Right lobe of liver (tissue), 6 donors: ENCODE measurements at regions not wholly inside any gene's neighbourhood (a gene's known extent, or its start where the extent isn't known, plus 50 kb on each side); places are given as distances from the start of the nearest gene placed in this dataset.

Experiments used
- ATAC-seq, 4 donors: fragments of 200-7000 bp; cut with Tn5 transposase; one replicate each; pipeline ENCODE4 v1.9.1; 2020; ENCODE audit warnings: mild to moderate bottlenecking in 4 of 4, moderate library complexity in 4 of 4
- DNase-seq, 3 donors: peaks; one replicate each; pipeline ENCODE4 v3.0.0-alpha.2; 2020
- H3K27ac ChIP-seq, 3 donors: fragments of 200-600 bp; one replicate each; pipeline ENCODE4 v1.8.0; 2022
- H3K27me3 ChIP-seq, 2 donors: fragments of 200-600 bp; one replicate each; pipeline ENCODE4 v1.8.0; 2022
- H3K36me3 ChIP-seq, 4 donors: fragments of 200-600 bp; sonication (generic) in 1 of 4; one replicate each; pipeline versions ENCODE4 v1.5.1 to v1.8.0; 2017 to 2022; ENCODE audit warnings: control low read depth in 1 of 4
- H3K4me1 ChIP-seq, 4 donors: fragments of 200-600 bp; sonication (generic) in 1 of 4; one replicate each; pipeline versions ENCODE4 v1.5.1 to v1.8.0; 2017 to 2022; ENCODE audit warnings: control low read depth in 1 of 4
- H3K4me3 ChIP-seq, 3 donors: fragments of 200-600 bp; one replicate each; pipeline ENCODE4 v1.8.0; 2022
- H3K9me3 ChIP-seq, 4 donors: fragments of 200-600 bp; sonication (generic) in 1 of 4; one replicate each; pipeline versions ENCODE4 v1.5.1 to v1.8.0; 2017 to 2022; ENCODE audit warnings: control low read depth in 1 of 4
- POLR2A ChIP-seq: fragments of 450-650 bp; IDR thresholded peaks from one replicate; pipeline ENCODE4 v1.6.1; 2017; ENCODE audit warnings: antibody characterized with exemption, mild to moderate bottlenecking
- whole genome bisulfite sequencing: methylation state at CpG from one replicate; pipeline ENCODE4 v1.1.6; 2018; ENCODE audit warnings: low coverage, low lambda C conversion rate; ENCODE audit not compliant: insufficient coverage; ENCODE audit errors: missing lambda C conversion rate; 5-methylcytosine and 5-hydroxymethylcytosine counted together
- intact Hi-C, 2 donors: fragments of 100-400 bp; cut with DNase I; formaldehyde crosslinking; loops; one replicate each; pipeline versions ENCODE4 v1.11.2 to v1.14.1; 2022
- TF ChIP-seq, protein P1 (sequence below), 4 donors: fragments of 200-600 bp in 3 of 4; fragments of 450-650 bp in 1 of 4; IDR thresholded peaks; one replicate each; pipeline versions ENCODE4 v1.5.1 to v1.8.0; 2016 to 2022; ENCODE audit warnings: antibody characterized with exemption in 4 of 4, mild to moderate bottlenecking in 2 of 4
- donor health status: DM: no; HTN: yes; CAD: no.
- donor health status: DM: no; HTN: no; CAD: no.
- donor health status: DM: no; HTN: no; CAD: no.
- donor health status: DM: no; HTN: yes; CAD: no.
- donor health status: DM: no; HTN: yes; CAD: no.

- DNase-seq (no peak), ATAC-seq (no peak)
- H3K27ac ChIP-seq = no peak overlapping the region
- H3K9me3 ChIP-seq = no peaks in the 10 kb centered on the region
- H3K36me3 ChIP-seq = no peaks in the 10 kb centered on the region
- no peak overlapping the region for H3K4me3 ChIP-seq
- 50% methylated on average over 1 of the region's 2 CpGs for WGBS
- intact Hi-C loops = no loop called here
- TF ChIP-seq, protein P1, sequence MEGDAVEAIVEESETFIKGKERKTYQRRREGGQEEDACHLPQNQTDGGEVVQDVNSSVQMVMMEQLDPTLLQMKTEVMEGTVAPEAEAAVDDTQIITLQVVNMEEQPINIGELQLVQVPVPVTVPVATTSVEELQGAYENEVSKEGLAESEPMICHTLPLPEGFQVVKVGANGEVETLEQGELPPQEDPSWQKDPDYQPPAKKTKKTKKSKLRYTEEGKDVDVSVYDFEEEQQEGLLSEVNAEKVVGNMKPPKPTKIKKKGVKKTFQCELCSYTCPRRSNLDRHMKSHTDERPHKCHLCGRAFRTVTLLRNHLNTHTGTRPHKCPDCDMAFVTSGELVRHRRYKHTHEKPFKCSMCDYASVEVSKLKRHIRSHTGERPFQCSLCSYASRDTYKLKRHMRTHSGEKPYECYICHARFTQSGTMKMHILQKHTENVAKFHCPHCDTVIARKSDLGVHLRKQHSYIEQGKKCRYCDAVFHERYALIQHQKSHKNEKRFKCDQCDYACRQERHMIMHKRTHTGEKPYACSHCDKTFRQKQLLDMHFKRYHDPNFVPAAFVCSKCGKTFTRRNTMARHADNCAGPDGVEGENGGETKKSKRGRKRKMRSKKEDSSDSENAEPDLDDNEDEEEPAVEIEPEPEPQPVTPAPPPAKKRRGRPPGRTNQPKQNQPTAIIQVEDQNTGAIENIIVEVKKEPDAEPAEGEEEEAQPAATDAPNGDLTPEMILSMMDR (IDR thresholded peaks at IDR 0.05) = no peak
- TF ChIP-seq POLR2A = no peak
- H3K27me3 ChIP-seq = no peaks in the 10 kb centered on the region
- H3K4me1 ChIP-seq = no peaks in the 10 kb centered on the region
These were observed 447.3 kb downstream of the ARHGEF28 start for GRCh38 chr5:74073257-74073656.

DNA sequence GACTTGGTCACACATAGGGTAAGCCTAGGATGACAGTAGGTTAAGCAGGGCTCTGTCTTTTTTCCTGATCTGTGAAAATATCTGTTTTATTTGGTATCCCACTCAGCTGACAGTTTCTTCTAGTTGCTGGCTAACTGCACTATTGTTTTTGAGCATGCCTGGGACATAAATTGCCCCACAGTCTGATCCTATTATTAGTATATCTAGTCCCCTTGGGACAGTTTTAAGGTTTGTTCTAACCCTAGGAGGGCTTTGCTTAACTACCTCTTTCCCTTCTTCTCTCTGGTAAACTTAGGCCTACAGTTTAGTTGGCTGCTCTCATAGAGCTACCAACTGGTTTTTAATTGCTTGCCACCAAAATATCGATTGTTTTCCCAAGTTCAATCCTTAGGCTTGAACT is 446.6 kb downstream of the ARHGEF28 start:
- Histone ChIP-seq H3K4me1 (no peaks in the 10 kb centered on the region), H3K27ac (no peak overlapping the region), H3K36me3 (no peaks in the 10 kb centered on the region), H3K4me3 (no peak overlapping the region), H3K27me3 (no peaks in the 10 kb centered on the region), H3K9me3 (no peaks in the 10 kb centered on the region)
- WGBS = 86% methylated on average over 1 of the region's 1 CpG
- intact Hi-C loops = no loop called here
- no peak for ATAC-seq
- TF ChIP-seq, protein P1 (IDR thresholded peaks at IDR 0.05) = no peak
- no peak for TF ChIP-seq POLR2A
- no peak for DNase-seq

- H3K4me1 ChIP-seq = no peaks in the 10 kb centered on the region
- H3K4me3 ChIP-seq = no peak overlapping the region
- DNase-seq = no peak
- H3K27me3 ChIP-seq = no peaks in the 10 kb centered on the region
- intact Hi-C loops = no loop called here
- H3K27ac ChIP-seq = no peak overlapping the region
- H3K36me3 ChIP-seq = no peaks in the 10 kb centered on the region
- no peaks in the 10 kb centered on the region for H3K9me3 ChIP-seq
- no peak for ATAC-seq
- TF ChIP-seq, protein P1 (IDR thresholded peaks at IDR 0.05) = no peak
- TF ChIP-seq POLR2A = no peak
- 77% methylated on average over 3 of the region's 3 CpGs for WGBS
These were observed 444.8 kb downstream of the ARHGEF28 start for GRCh38 chr5:74070766-74071165.

GRCh38 chr5:74069741-74070140 is 443.7 kb downstream of the ARHGEF28 start:
- WGBS = 91% methylated on average over 4 of the region's 4 CpGs
- Histone ChIP-seq H3K36me3 (no peaks in the 10 kb centered on the region), H3K4me3 (no peak overlapping the region), H3K27me3 (no peaks in the 10 kb centered on the region), H3K4me1 (no peaks in the 10 kb centered on the region), H3K9me3 (no peaks in the 10 kb centered on the region), H3K27ac (no peak overlapping the region)
- ATAC-seq (no peak), DNase-seq (no peak)
- intact Hi-C loops = no loop called here
- TF ChIP-seq POLR2A = no peak
- TF ChIP-seq, protein P1 (IDR thresholded peaks at IDR 0.05) = no peak
